K562 (cell line): ENCODE measurements at regions not wholly inside any gene's neighbourhood (a gene's known extent, or its start where the extent isn't known, plus 50 kb on each side); places are given as distances from the start of the nearest gene placed in this dataset.

Experiments
- ATAC-seq: fragments of 200-7000 bp; cut with Tn5 transposase; 3 replicates; pipeline ENCODE4 v1.9.1; 2020; ENCODE audit warnings: moderate library complexity
- BruUV-seq: library from RNA; stranded (reverse); fragments of 400-500 nt; replicated peaks from 2 replicates; lab custom pipeline; 2021; lab: Mats Ljungman, UMichigan
- CTCF ChIA-PET: fragments of 300-600 bp; formaldehyde crosslinking; extraction: SDS; loops from one replicate; lab custom pipeline; 2021; ENCODE audit warnings: low intra/inter-chr PET ratio; lab: Yijun Ruan, JAX
- POLR2A ChIA-PET: fragments of 300-600, 350-650 bp; sonication (Branson Sonifier 250); formaldehyde crosslinking; extraction: SDS; loops from one replicate; lab custom pipeline; 2021; ENCODE audit warnings: antibody characterized with exemption, inconsistent platforms; lab: Yijun Ruan, JAX
- DNase-seq, 4 experiments: peaks; one replicate each; pipeline versions ENCODE4 v3.0.0 to v3.0.0-alpha.2; 2011 to 2018; ENCODE audit warnings: low spot score in 3 of 4, mixed read lengths in 3 of 4; ENCODE audit errors: extremely low read depth in 1 of 4
- FAIRE-seq: peaks from 2 replicates; lab custom pipeline; 2011; peaks lifted over from hg19 to GRCh38; lab: Jason Lieb, UNC
- H2AFZ ChIP-seq: 2 replicates; pipeline ENCODE4 v1.6.0; 2011; ENCODE audit warnings: low read depth, low read length, control low read depth, inconsistent platforms
- H3K27ac ChIP-seq: fragments of 200-600 bp; 3 replicates; pipeline ENCODE4 v1.8.0; 2011; ENCODE audit warnings: low read depth, mild to moderate bottlenecking, control low read depth, inconsistent platforms, low read length, moderate library complexity, mixed read lengths; ENCODE audit errors: extremely low read depth
- H3K27me3 ChIP-seq, 2 experiments: fragments of 300-600 bp in 1 of 2; 2 replicates in 1 of 2; 3 replicates in 1 of 2; pipeline versions ENCODE4 v1.6.0 to v1.8.0; 2011; ENCODE audit warnings: inconsistent platforms in 2 of 2, low read length in 2 of 2, mild to moderate bottlenecking in 1 of 2, mixed read lengths in 1 of 2, moderate library complexity in 1 of 2; ENCODE audit not compliant: control insufficient read depth in 2 of 2, insufficient read depth in 2 of 2
- H3K36me3 ChIP-seq: fragments of 300-600 bp; 3 replicates; pipeline ENCODE4 v1.8.0; 2011; ENCODE audit warnings: mild to moderate bottlenecking, low read length, inconsistent platforms; ENCODE audit not compliant: control insufficient read depth, insufficient read depth
- H3K4me1 ChIP-seq, 2 experiments: fragments of 200-600 bp in 1 of 2; replicated peaks in 1 of 2; 2 replicates in 1 of 2; 3 replicates in 1 of 2; pipeline versions ENCODE4 v1.5.1 to v1.8.0; 2011; ENCODE audit warnings: inconsistent platforms in 2 of 2, low read length in 2 of 2, mild to moderate bottlenecking in 1 of 2, mixed read lengths in 1 of 2, moderate library complexity in 1 of 2; ENCODE audit not compliant: control insufficient read depth in 2 of 2, insufficient read depth in 2 of 2
- H3K4me2 ChIP-seq: 2 replicates; pipeline ENCODE4 v1.6.1; 2011; ENCODE audit warnings: low read length, control low read depth, inconsistent platforms, mixed read lengths; ENCODE audit not compliant: insufficient read depth
- H3K4me3 ChIP-seq: fragments of 200-600 bp; sonication (generic), shearing (Covaris generic); 2 replicates; pipeline ENCODE4 v1.5.1; 2016; ENCODE audit warnings: control low read depth, inconsistent platforms
- H3K79me2 ChIP-seq: fragments of 200-600 bp; 3 replicates; pipeline ENCODE4 v1.8.0; 2011; ENCODE audit warnings: low read length, inconsistent platforms; ENCODE audit not compliant: control insufficient read depth, insufficient read depth
- H3K9ac ChIP-seq, 2 experiments: 2 replicates each; pipeline versions ENCODE4 v1.6.0 to v1.6.1; 2011; ENCODE audit warnings: low read depth in 2 of 2, low read length in 2 of 2, control low read depth in 1 of 2, inconsistent platforms in 1 of 2, mild to moderate bottlenecking in 1 of 2, mixed read lengths in 1 of 2; ENCODE audit not compliant: insufficient read depth in 1 of 2
- H3K9me1 ChIP-seq: one replicate; pipeline ENCODE4 v1.6.0; 2011; ENCODE audit warnings: inconsistent platforms, mild to moderate bottlenecking, low read length, moderate library complexity; ENCODE audit not compliant: control insufficient read depth, insufficient read depth
- H3K9me3 ChIP-seq: replicated peaks from 2 replicates; pipeline ENCODE4 v1.5.1; 2011; ENCODE audit warnings: low read depth, low read length, inconsistent platforms; ENCODE audit not compliant: control insufficient read depth, insufficient read depth
- H4K20me1 ChIP-seq: replicated peaks from 2 replicates; pipeline ENCODE4 v1.6.1; 2011; ENCODE audit warnings: low read length, inconsistent platforms, mixed read lengths; ENCODE audit not compliant: control insufficient read depth, insufficient read depth
- C11orf30 ChIP-seq: fragments of 450-650 bp; IDR thresholded peaks from 2 replicates; pipeline ENCODE4 v1.6.1; 2016; ENCODE audit warnings: low read depth, mild to moderate bottlenecking
- DPF2 ChIP-seq: fragments of 450-650 bp; IDR thresholded peaks from 2 replicates; pipeline ENCODE4 v1.6.1; 2016
- MAFK ChIP-seq: IDR thresholded peaks from 2 replicates; pipeline ENCODE4 v1.6.1; 2011; ENCODE audit warnings: low read length, improper control_type of control experiment
- NFIX ChIP-seq: fragments of 250-450 bp; sonication (Bioruptor Pico); IDR thresholded peaks from 2 replicates; pipeline ENCODE4 v1.4.0; 2020; ENCODE audit warnings: low read depth, mild to moderate bottlenecking, moderate library complexity
- NR4A1 ChIP-seq, 2 experiments: fragments of 250-450 bp in 1 of 2; fragments of 450-650 bp in 1 of 2; sonication (Bioruptor Pico) in 1 of 2; IDR thresholded peaks; 2 replicates each; pipeline versions ENCODE4 v1.4.0 to v1.6.1; 2016 to 2020; ENCODE audit warnings: mild to moderate bottlenecking in 2 of 2, missing compliant biosample characterization in 1 of 2, missing genetic modification characterization in 1 of 2, moderate library complexity in 1 of 2
- PTBP1 ChIP-seq: fragments of 200-400 bp; formaldehyde crosslinking; IDR thresholded peaks from 2 replicates; pipeline ENCODE4 v1.6.1; 2017; ENCODE audit warnings: low read depth, low read length
- RBM25 ChIP-seq: fragments of 200-400 bp; formaldehyde crosslinking; IDR thresholded peaks from 2 replicates; pipeline ENCODE4 v1.6.1; 2018; ENCODE audit warnings: low read length, low read depth, moderate library complexity; ENCODE audit not compliant: severe bottlenecking
- RCOR1 ChIP-seq, 2 experiments: IDR thresholded peaks; 2 replicates each; pipeline ENCODE4 v1.6.1; 2012; ENCODE audit warnings: low read depth in 2 of 2, low read length in 2 of 2, borderline replicate concordance in 1 of 2, improper control_type of control experiment in 1 of 2
- SMAD4 ChIP-seq: fragments of 250-450 bp; sonication (Bioruptor Pico); conservative IDR thresholded peaks from 2 replicates; pipeline ENCODE4 v1.8.0; 2021; ENCODE audit warnings: inconsistent platforms, mild to moderate bottlenecking, moderate library complexity
- TFAM ChIP-seq: fragments of 250-450 bp; sonication (Bioruptor Pico); conservative IDR thresholded peaks from 2 replicates; pipeline ENCODE4 v1.5.0; 2021; ENCODE audit warnings: mild to moderate bottlenecking, moderate library complexity
- ZKSCAN8 ChIP-seq: fragments of 200-800 bp; sonication (Bioruptor generic); IDR thresholded peaks from 2 replicates; pipeline ENCODE4 v1.6.1; 2016; ENCODE audit warnings: missing genetic modification characterization, missing compliant biosample characterization
- ZNF12 ChIP-seq: sonication (generic); formaldehyde crosslinking; IDR thresholded peaks from 2 replicates; pipeline ENCODE4 v1.4.0; 2020; ENCODE audit warnings: mild to moderate bottlenecking, missing genetic modification reagents
- ZNF146 ChIP-seq: IDR thresholded peaks from one replicate; pipeline ENCODE4 v1.6.1; 2018; ENCODE audit warnings: missing compliant biosample characterization; ENCODE audit not compliant: unreplicated experiment
- ZNF274 ChIP-seq: IDR thresholded peaks from 2 replicates; pipeline ENCODE4 v1.6.1; 2011; ENCODE audit warnings: low read depth, mild to moderate bottlenecking, low read length, moderate library complexity, borderline replicate concordance
- WGBS: fragments of 100-300 bp; shearing (Covaris generic); methylation state at CpG from one replicate; pipeline ENCODE4 v1.1.6; 2016; ENCODE audit warnings: low coverage, mixed read lengths; ENCODE audit not compliant: insufficient coverage; ENCODE audit errors: missing lambda C conversion rate; 5-methylcytosine and 5-hydroxymethylcytosine counted together
- in situ Hi-C: fragments of 300-500 bp; cut with MboI; formaldehyde crosslinking; loops from 4 replicates; pipeline ENCODE4 v1.15.0; 2018; ENCODE audit warnings: inconsistent platforms, mixed read lengths
- intact Hi-C: fragments of 100-400 bp; cut with micrococcal nuclease; formaldehyde crosslinking; loops from 2 replicates; pipeline ENCODE4 v1.14.2; 2022

- TF ChIP-seq PTBP1 (no peak), RCOR1 (IDR thresholded peaks at IDR 0.05; ENCODE audit: borderline replicate concordance in 1 of 2, low read depth in 2 of 2, low read length in 2 of 2) (no peak), C11orf30 (peak; percentile 53; the same call in 1 of the 2 replicates), MAFK (0 out of 2 replicates have a peak, but pooled peaks have one; percentile 8)
Measured at GRCh38 chr16:86926181-86927094, 348.1 kb downstream of the FOXL1 start (continued).

- Histone ChIP-seq H3K79me2 (no peaks in the 10 kb centered on the region), H3K36me3 (no peaks in the 10 kb centered on the region), H3K9me3 (no peaks in the 10 kb centered on the region; the same call in 1 of the 2 replicates), H3K9ac (no peak overlapping the region), H3K4me1 (peaks cover 19 to 26% of the 10 kb centered on the region in 2 experiments), H4K20me1 (peaks cover 9% of the 10 kb centered on the region), H3K9me1 (no peaks in the 10 kb centered on the region), H3K27me3 (peaks cover 12 to 71% of the 10 kb centered on the region in 2 experiments), H3K4me2 (no peak overlapping the region), H2AFZ (no peak overlapping the region), H3K4me3 (no peak overlapping the region), H3K27ac (no peak overlapping the region)
- DNase-seq (no peak), FAIRE-seq (no peak), ATAC-seq (no peak)
- in situ Hi-C loops = no loop called here
- ChIA-PET CTCF (no interaction called here), POLR2A (no interaction called here)
- 13% methylated on average over 3 of the region's 3 CpGs for WGBS
- TF ChIP-seq NFIX (CRISPR knock-in tag) (no peak), NR4A1 (CRISPR knock-in tag; IDR thresholded peaks at IDR 0.05) (no peak), NR4A1 (tag; IDR thresholded peaks at IDR 0.05) (no peak), ZKSCAN8 (CRISPR knock-in tag) (no peak), DPF2 (no peak), RBM25 (peak; percentile 42), TFAM (CRISPR knock-in tag) (no peak), ZNF12 (CRISPR knock-in tag) (no peak), ZNF274 (no peak), SMAD4 (CRISPR knock-in tag) (no peak), ZNF146 (CRISPR knock-in tag) (peak; percentile 95)
- intact Hi-C loops = no loop called here
- no TSS peak for BruUV-seq
Measured at GRCh38 chr16:86927699-86928098, 349.4 kb downstream of the FOXL1 start.
